HG02678 (cell line): ENCODE measurements at regions not wholly inside any gene's neighbourhood (a gene's known extent, or its start where the extent isn't known, plus 50 kb on each side); places are given as distances from the start of the nearest gene placed in this dataset.

ENCODE experiments used
- ATAC-seq: cut with Tn5 transposase; IDR thresholded peaks from one replicate; pipeline ENCODE4 v1.9.1; 2021; ENCODE audit warnings: mild to moderate bottlenecking, moderate library complexity; ENCODE audit not compliant: unreplicated experiment

DNA sequence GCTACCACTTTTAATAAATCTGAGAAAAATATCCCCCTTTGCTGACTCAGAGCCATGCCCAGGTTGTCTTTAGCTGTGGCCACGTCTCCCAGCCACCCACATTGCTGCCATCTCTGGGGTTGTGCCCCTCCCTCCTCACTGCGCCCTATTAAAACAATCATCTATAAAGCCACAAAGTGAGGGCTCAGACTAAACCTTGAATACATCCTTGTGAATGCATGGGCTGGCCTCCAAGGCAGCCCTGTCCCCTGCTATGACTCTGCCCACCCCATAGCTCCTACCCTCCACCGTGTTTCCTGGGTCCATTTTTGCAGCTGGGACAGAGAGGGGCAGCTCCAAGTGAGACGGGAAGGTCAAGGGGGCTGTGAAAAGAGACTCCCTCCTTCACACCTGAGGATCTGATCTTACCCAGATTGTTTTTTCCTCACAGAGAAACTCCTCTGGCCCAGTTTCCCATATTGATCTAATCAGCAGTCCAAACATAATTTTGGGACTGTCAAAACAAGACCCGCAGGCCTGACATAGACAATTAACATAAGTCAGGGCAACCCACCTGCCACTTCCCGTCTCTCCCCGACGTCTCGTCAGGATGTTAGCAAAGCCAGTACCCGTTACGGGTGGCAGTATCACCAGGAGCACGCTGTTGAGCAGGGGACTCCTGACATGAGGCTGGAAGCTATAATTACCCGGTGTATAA lies 199.0 kb downstream of the KATNAL1 start:
- ATAC-seq, result no peak

DNA sequence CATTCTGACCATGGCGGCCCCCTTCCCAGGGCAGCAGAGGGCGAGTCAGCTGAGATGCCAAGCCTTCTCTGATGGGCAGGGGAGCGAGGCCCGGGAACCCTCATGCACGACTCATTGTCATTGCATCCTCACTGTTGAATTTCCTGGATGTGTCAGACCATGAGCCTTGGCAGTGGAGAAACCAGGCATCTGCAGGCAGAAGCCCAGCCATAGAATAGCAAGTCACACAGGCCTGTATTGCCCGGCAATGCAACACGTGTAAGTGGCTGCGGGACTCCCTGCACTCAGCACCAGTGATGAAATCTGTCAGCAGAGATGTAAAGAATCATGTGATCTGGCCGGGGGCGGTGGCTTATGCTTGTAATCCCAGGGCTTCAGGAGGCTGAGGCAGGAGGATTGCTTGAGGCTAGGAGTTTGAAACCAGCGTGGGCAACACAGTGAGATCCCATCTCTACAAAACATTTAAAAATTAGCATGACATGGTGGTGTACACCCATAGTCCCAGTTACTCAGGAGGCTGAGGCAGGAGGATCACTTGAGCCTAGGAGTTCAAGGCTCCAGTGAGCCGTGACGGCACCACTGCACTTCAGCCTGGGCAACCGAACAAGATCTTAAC lies 199.7 kb downstream of the KATNAL1 start:
- ATAC-seq, result no peak

DNA sequence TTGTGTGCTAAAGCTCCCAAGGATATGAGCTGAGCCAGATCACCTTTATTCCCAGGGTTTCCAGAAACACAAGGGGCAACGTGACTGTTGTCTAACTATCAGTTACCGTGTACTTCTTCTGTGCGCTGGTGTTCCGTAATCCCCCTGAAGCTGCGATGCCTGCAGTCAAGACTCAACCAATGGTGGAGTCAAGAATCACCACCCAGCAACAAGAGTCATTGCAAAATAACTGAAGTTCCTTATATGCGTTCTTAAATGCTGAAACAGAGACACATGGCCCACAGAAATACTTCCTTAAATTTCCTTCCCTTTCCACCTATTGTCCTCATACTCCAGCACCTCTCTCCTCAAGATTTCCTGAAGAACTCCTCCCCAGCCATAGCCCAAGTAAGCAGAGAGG lies 200.2 kb downstream of the KATNAL1 start:
- ATAC-seq, result no peak

DNA sequence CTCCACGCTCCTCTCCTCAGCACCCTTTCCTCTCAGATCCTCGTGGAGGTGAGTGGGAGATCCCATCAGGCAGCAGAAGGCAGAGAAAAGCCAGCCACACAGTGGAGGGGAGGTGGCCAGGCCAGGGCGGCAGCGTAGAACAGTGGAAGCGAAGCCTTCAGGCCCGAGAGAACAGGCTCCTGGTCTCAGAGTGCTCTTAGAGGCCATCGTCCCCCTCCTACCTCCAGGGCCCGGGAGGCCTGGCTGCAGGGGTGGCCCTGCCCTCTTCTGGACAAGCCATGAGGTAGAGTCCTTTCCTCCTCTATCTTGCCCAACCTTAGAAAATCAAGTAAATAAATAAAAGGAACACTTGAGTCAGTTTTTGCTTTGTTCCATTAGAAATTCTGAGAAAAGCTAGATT lies 202.0 kb downstream of the KATNAL1 start:
- no peak for ATAC-seq

DNA sequence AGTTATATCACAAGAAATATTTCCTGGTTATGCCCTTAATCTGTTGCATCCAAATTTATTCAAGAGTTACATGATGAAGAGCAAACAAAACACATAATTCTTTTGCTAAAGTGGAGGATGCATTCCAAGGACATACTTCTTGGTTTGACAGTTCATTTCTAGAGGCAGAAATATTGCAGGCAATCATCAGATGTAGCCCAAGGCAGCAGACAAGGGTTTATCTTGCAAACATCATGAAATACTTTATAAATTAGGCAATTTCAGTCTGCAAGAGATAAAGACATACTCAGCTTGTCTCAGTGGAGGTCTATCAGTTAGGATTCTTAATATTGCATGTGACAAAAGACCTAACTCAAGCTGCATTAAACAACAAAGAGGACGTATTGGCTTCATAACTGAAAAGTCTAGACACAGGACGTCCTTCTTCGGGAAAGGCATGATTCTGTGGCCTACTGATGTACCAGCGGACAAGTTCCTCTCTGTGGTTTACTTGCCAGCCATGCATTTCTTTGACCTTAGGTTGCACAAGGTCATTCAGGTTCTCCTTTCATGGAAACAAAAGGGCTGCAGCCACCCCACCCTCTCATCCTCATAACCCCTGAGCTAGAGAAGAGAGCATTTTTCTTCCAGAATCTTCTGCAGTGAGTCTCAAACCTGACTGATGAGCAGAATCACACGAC lies 204.1 kb downstream of the KATNAL1 start:
- ATAC-seq, result no peak

DNA sequence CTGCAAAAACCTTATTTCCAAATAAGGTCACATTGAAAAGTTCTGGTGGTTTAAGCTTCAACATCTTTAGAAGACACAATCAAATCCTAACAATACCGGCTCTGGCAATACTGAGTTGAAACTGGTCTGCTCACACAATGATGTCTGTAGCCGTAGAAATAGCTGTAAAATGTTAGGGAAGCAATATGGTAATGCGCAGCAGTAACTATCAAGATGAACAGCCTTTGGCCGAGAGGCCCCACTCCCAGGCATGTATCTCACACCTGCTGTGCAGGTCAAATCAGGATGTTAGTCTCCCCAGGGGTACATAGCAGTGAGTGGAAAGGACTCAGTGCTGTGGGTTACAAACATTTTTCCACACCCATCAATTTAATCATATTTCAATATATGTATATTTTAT lies 207.1 kb downstream of the KATNAL1 start:
- no peak for ATAC-seq

DNA sequence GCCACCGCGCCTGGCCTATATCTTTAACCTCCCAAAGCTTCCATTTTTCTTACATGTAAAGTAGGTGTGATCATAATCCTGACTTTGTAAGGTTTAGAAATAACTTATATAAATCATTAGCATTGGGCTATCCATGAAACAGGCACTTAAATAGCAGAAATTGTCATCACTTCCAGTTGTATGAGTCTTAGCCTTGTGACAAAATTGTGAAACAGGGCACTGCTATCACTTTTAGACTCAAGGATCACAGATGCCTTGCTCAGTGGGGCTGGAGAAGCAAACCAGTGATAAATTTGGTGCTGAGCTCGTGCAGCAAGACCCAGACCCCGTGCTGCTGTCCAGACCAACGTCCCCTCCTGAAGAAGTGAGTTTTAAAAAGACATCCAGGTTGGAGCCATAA lies 209.7 kb downstream of the KATNAL1 start:
- ATAC-seq, result no peak

DNA sequence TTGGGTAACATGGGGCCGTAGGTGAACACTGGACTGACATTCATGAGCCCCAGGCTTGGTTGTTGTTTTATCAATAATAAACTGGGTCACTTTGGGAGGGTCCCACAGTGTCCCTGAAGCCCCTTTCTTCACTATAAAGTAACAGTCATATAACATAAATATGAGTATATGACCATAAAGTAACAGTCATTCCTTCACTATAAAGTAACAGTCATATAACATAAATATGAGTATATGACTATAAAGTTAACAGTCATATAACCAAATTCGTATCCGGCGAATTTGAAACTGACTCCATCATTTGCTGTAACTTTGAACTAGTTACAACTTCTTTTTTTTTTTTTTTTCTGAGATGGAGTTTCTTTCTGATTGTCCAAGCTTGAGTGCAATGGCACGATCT lies 210.3 kb downstream of the KATNAL1 start:
- no peak for ATAC-seq

DNA sequence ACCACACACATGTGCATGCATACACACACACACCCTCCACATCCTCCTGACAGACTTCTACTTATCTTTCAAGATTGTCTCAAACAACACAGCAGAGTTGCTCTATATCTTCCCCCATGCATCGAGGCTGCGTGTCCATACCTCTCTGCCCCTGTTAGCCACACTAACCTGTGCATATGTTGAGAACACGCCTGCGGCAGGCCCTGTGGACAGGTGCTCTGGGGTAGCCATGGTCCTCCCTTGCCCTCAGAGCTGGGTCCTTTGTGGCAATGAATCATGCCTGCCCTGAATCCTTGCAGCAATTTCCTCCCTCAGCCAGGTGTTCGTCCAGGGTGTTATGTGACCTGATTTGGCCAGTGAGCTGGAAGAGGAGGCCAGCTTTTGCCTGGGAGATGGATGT lies 213.3 kb downstream of the KATNAL1 start:
- ATAC-seq, result no peak

DNA sequence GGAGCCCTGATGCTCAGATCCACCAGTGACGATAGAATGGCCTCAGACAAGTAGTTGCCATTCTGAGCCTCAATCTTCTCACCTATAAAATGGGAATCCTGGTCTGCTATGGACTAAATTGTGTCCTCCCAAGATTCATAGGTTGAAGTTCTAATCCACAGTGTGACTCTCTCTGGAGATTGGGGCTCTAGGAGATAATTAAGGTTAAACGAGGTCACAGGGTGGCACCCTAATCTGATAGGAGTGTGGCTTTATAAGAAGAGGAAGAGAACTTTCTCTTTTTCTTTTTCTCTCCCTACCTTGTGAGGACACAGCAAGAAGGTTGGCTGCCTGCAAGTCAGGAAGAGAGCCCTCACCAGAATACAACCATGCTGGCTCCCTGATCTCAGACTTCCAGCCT lies 214.1 kb downstream of the KATNAL1 start:
- ATAC-seq, result no peak

DNA sequence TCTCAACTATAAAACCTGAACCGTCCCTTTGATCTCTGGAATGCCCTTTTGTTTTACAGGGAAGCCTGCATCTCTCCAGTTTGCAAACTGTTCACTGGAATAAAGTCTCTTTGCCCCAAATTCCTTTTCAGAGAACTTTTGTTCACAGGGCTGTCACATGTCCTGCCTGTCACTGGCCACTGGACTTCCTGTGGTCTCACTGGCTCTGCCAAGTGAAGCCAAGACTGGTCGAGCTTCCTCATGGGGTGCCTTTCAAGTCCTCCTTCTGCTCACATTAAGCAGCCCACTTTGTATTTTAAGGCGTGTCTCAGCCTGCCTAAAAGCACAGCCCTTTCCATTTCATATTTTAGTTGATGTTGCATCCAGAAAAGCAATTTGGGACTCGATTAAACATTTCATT lies 215.7 kb downstream of the KATNAL1 start:
- ATAC-seq, result no peak

DNA sequence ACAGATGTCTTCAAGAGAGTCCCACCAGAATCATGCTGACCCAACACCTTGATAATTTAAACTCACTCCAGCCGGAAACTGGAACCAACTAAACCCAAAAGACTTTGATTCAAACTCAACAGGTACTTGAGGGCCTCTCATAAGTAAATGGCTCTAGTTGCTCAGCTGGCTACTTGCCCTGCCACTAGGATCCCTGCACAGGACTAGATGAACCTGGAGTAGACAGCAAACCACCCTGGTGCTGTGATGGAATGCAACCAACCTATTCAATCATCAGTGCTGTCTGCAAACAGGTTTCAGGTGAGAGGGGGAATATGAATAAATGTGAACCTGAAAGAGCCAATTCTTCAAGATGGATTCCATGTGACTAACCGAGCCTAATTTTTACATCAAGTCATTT lies 216.3 kb downstream of the KATNAL1 start:
- ATAC-seq, result no peak

DNA sequence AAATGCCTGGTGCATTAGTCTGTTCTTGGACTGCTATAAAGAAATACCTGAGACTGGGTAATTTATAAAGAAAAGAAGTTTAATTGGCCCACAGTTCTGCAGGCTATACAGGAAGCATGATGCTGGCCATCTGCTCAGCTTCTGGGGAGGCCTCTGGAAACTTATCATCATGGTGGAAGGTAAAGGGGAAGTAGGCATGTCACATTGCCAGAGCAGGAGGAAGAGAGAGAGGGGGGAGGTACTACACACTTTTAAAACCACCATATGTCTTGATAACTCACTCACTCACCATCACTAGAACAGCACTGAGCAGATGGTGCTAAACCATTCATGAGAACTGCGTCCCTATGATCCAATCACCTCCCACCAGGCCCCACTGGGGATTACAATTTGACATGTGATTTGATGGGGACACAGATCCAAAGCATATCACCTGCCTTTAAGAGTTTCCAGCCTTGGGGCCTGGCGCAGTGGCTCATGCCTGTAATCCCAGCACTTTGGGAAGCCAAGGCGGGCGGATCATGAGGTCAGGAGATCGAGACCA lies 219.0 kb downstream of the KATNAL1 start:
- no peak for ATAC-seq

DNA sequence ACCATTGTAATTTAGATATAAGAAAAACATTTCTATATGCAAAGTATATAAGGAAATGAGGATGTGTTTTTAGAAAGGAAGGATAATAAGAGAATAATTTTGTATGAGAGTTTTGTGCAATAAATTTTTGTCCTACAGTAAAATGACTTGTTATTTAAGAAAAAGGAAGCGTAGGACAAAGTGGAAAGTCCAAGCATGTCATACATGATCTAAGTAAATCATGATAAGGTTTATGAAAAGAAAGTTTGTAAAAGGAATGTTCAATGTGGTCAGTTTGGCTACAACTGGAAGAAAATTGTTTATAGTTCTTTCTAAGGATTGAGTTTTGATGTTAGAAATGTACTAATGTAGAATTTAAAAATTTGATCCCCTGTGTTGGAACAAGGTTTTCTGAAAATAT lies 222.3 kb downstream of the KATNAL1 start:
- no peak for ATAC-seq

DNA sequence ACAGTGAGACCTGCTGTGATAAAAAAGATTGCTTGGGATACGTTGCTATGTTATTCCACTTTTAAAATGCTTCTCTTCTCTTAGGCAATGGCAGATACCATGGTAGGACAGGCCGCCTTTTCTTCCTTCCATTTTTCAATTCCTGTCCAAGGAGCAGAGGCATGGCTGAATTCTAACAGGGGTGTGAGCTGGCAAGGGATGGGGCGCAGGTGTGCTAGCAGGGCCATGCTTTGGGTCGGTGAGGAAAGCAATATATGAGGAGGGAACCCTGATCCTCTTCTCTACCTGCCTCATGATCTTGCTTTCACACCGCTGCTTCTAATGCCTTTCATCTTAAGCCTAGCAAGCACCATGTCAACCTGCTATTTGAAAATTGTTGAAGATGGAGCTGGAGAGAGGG lies 225.0 kb downstream of the KATNAL1 start:
- no peak for ATAC-seq

DNA sequence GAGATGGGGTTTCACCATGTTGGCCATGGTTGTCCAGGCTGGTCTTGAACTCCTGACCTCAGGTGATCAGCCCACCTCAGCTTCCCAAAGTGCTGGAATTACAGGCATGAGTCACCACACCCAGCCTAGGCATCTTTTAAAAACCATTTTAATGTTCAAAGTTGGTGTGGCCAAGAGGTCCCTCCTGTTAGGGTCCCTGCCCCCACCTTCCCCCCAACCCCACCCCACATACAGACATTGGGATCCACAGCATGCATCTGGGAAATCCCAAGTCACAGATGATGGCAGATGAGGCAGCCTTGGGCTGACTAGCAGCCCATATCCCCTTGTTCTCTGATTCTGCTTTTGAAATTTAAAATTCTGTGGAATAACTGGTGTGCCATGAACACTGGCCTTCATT lies 226.0 kb downstream of the KATNAL1 start:
- no peak for ATAC-seq

DNA sequence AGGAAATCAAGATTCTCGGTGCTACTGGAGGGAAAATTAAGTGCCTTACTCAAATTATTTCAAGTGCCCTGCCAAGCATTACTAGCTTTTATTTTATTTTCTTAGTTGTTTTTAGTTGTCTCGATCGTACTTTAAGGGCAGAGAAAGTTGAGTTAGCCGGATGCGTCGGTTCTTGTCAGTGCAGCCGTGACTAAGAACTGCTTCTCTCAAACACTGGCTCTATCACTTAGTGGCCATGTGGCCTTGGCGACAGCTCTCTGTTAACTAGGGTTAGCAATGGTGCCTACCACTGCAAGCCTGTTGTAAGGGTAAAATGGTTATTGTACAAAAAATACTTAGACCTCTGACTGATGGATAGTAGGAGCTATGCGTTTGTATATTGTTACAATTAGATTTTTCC lies 227.8 kb downstream of the KATNAL1 start:
- ATAC-seq, result no peak

DNA sequence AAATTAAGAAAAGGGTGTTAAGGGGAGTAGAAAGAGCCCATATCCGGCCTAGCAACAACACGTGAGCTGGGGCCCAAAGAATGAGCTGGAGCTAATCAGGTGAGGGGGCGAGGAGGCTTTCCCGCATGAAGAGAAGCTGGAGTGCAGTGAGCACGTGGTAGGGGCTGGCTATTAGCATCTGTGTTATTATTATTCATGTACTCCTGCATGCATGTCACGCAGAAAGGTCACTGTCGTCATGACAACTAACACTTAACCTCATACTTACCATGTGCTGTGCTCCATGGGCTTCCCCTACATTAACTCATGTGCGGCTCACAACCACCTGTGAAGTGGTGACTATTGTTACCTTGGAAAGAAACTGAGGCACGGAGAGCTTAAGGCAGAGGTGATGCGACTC lies 227.6 kb upstream of the UBL3 start:
- ATAC-seq, result no peak

DNA sequence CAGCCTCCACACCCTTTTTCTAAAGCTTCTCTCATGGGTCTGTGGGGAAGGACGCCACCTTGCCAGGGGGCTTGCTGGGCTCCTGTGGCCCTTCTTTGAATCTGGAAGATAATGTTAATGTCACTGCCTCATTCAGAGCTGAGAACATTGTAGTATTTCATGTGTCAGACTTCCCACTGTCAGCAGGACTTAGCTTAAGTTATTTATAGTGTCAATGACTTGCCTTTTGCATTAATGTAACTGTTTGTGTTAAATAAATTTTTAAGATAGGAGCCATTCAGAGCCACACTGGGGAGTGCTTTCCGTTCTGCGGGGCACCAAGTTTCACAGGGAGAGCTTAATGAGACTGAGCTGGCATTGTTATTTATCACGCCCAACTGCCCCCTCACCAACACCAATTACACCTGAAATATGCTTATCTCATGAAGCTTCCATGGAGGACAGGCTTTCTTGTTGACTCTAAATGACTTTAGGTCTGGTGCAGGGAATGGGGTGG lies 226.9 kb upstream of the UBL3 start:
- no peak for ATAC-seq

DNA sequence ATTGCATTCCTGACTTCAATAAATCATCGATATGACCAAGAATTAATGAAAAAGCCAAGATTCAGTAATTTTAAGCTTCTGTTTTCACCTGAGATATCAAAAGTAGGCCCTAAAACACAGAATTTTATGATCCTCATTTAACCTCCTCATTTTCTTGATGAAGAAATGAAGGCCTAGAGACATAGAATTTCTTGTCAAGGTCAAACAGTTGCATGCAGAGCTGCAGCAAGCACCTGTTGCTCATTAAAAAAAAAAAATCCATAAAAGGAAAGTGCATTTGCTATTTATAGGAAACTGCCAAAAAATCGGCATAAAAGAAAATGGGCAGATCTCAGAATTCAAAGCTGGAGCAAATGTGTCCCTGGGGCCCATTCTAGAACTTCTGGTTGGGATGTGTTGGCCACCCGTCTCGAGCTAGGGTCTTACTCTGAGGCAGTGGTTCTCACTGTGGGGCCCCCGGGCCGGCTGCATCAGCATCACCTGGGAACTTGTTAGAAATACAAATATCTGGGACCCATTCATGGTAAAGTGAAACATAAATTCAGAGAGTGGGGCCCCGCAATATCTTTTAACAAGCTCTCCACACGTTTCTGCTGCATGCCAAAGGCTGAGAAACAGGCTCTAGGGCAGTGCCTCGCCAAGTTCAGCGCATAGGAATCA lies 224.7 kb upstream of the UBL3 start:
- ATAC-seq, result no peak

DNA sequence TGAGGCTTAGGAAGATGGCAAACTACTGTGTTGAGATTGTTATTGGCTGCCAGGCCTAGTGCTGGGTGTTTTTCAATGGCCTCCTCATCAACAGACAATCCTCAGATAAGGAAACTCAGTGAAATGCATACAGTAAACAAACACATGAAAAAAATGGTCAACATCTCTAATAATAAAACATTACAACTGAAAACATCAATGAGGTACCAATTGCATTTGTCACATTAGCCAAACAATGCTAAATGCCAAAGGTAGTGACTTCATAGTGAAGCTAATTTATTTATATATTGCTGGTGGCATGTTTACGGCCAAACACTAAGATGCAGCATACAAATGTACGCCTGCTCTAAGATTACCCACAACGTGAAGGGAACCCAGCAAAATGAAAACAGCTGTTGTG lies 224.0 kb upstream of the UBL3 start:
- ATAC-seq, result no peak

DNA sequence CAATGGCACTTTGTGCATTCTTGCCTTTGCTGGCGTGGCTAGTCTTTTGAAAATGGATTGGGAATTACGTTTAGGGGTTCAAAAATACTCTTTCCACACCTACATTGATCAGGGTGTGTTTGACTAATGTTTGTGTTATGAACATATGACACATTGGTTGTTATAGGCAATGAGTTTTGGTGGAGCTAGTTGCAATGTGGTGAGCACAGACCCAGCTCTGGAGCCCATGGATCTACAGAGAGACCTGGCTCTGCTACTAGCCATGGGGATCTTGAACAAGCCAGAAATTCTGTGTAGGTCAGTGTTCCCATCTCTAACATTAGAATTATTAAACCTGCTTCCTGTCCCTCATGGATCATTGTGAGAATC lies 222.4 kb upstream of the UBL3 start:
- no peak for ATAC-seq
